ENCODE measurements at regions not wholly inside any gene's neighbourhood (a gene's known extent, or its start where the extent isn't known, plus 50 kb on each side); places are given as distances from the start of the nearest gene placed in this dataset.

DNA sequence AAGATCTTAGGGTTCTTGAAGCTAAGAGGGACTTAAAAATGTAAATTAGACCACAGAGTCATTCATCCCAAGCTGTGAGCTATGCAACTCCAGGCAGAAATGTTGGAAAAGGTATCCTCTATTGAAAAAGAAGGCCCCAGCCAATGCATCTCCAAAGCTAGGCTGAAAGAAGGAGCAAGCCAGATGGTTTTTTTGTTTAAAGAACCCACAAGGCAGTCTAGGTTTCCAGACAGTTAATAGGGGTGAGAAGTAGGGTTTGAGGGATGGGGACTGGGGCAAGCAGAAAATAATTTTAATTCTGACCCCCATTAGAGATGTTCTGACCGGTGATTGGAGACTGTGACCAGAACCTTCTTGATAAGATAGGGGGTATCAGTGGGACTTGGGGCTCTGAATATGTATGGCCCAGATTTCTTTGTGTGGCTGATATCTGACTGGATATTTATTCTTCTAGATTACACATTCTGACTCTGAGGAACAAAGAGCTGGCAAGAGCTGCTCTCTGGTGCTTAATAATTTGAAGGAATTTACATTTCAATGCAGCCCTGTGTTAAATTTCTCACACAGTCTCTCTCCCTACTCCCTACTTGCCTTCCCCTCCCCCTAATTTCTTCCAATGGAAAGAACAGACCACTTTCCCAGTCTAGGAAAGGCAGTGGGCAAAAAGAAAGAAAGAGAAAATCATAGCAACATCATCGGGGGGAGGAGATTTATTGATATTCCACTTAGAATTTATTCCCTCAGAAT lies 104.9 kb downstream of the NUF2 start:
- TF ChIP-seq, protein P1, sequence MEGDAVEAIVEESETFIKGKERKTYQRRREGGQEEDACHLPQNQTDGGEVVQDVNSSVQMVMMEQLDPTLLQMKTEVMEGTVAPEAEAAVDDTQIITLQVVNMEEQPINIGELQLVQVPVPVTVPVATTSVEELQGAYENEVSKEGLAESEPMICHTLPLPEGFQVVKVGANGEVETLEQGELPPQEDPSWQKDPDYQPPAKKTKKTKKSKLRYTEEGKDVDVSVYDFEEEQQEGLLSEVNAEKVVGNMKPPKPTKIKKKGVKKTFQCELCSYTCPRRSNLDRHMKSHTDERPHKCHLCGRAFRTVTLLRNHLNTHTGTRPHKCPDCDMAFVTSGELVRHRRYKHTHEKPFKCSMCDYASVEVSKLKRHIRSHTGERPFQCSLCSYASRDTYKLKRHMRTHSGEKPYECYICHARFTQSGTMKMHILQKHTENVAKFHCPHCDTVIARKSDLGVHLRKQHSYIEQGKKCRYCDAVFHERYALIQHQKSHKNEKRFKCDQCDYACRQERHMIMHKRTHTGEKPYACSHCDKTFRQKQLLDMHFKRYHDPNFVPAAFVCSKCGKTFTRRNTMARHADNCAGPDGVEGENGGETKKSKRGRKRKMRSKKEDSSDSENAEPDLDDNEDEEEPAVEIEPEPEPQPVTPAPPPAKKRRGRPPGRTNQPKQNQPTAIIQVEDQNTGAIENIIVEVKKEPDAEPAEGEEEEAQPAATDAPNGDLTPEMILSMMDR (IDR thresholded peaks at IDR 0.05; ENCODE audit: borderline replicate concordance, extremely low read depth, low read length, poor library complexity, severe bottlenecking) = no peak
- TF ChIP-seq EZH2 (IDR thresholded peaks at IDR 0.05; ENCODE audit: borderline replicate concordance, low read depth, low read length, severe bottlenecking) = no peak
